Activated CD4-positive, alpha-beta T cell treated with anti-CD3 and anti-CD28 coated beads for 36 hours (primary cell): ENCODE measurements at regions not wholly inside any gene's neighbourhood (a gene's known extent, or its start where the extent isn't known, plus 50 kb on each side); places are given as distances from the start of the nearest gene placed in this dataset.

Experiments used
- ATAC-seq: fragments of 200-7000 bp; cut with Tn5 transposase; one replicate; pipeline ENCODE4 v1.10.0; 2021; ENCODE audit warnings: mild to moderate bottlenecking, moderate library complexity
- CTCF ChIA-PET: fragments of 350-600 bp; sonication (Branson Sonifier 250); formaldehyde crosslinking; loops from one replicate; lab custom pipeline; 2021; ENCODE audit warnings: antibody characterized with exemption; lab: Charles Lee
- POLR2A ChIA-PET: fragments of 350-600 bp; sonication (Branson Sonifier 250); formaldehyde crosslinking; loops from one replicate; lab custom pipeline; 2021; ENCODE audit warnings: antibody characterized with exemption, inconsistent platforms; lab: Charles Lee
- DNase-seq: peaks from one replicate; pipeline ENCODE4 v3.0.0-alpha.2; 2020
- H3K27ac Mint-ChIP-seq: one replicate; pipeline ENCODE4 v1.8.0; 2021; ENCODE audit warnings: mixed read lengths
- H3K27me3 Mint-ChIP-seq: one replicate; pipeline ENCODE4 v1.8.0; 2021; ENCODE audit warnings: mixed read lengths
- H3K36me3 Mint-ChIP-seq: one replicate; pipeline ENCODE4 v1.8.0; 2021; ENCODE audit warnings: low read depth, mixed read lengths
- H3K4me1 Mint-ChIP-seq: one replicate; pipeline ENCODE4 v1.8.0; 2021; ENCODE audit warnings: mixed read lengths
- H3K4me3 Mint-ChIP-seq: one replicate; pipeline ENCODE4 v1.8.0; 2021; ENCODE audit warnings: mild to moderate bottlenecking, moderate library complexity, mixed read lengths
- H3K9me3 Mint-ChIP-seq: one replicate; pipeline ENCODE4 v1.8.0; 2021; ENCODE audit warnings: low read depth, mixed read lengths
- intact Hi-C, 2 experiments: fragments of 100-400 bp; cut with DNase I in 1 of 2; cut with micrococcal nuclease in 1 of 2; formaldehyde crosslinking; loops; one replicate each; pipeline versions ENCODE4 v1.14.2 to v1.15.1; 2022 to 2024; cut with DNase I, micrococcal nuclease

GRCh38 chr20:40607927-40608326 lies 81.1 kb downstream of the MAFB start:
- POLR2A ChIA-PET, result no interaction called here
- intact Hi-C loops, result no loop called here
- ATAC-seq, result no peak
- Mint-ChIP-seq H3K4me1 (no peaks in the 10 kb centered on the region), H3K27me3 (peaks cover 11% of the 10 kb centered on the region), H3K9me3 (no peaks in the 10 kb centered on the region), H3K36me3 (no peaks in the 10 kb centered on the region), H3K27ac (no peak overlapping the region), H3K4me3 (no peak overlapping the region)
- CTCF ChIA-PET, result no interaction called here
- DNase-seq, result no peak

GRCh38 chr20:40606660-40607059 lies 82.4 kb downstream of the MAFB start:
- CTCF ChIA-PET, result interaction anchor here (0.6 kb wide), 1 partner anchor 84 kb away, joined by 3 read pairs; no protein-coding TSS in a partner anchor
- Mint-ChIP-seq H3K36me3 (no peaks in the 10 kb centered on the region), H3K27me3 (peaks cover 13% of the 10 kb centered on the region), H3K9me3 (no peaks in the 10 kb centered on the region), H3K27ac (no peak overlapping the region), H3K4me1 (no peaks in the 10 kb centered on the region), H3K4me3 (no peak overlapping the region)
- POLR2A ChIA-PET, result no interaction called here
- DNase-seq, result no peak
- intact Hi-C loops, result no loop called here
- no peak for ATAC-seq

- POLR2A ChIA-PET, result no interaction called here
- CTCF ChIA-PET, result no interaction called here
- ATAC-seq (no peak), DNase-seq (no peak)
- H3K4me3 Mint-ChIP-seq, result no peak overlapping the region
- H3K36me3 Mint-ChIP-seq, result no peaks in the 10 kb centered on the region
- peaks cover 13% of the 10 kb centered on the region for H3K27me3 Mint-ChIP-seq
- intact Hi-C loops, result no loop called here
- H3K27ac Mint-ChIP-seq, result no peak overlapping the region
- no peaks in the 10 kb centered on the region for H3K4me1 Mint-ChIP-seq
- no peaks in the 10 kb centered on the region for H3K9me3 Mint-ChIP-seq
Measured at GRCh38 chr20:40606237-40606636, 82.8 kb downstream of the MAFB start.

- H3K4me3 Mint-ChIP-seq, result no peak overlapping the region
- ChIA-PET CTCF (no interaction called here), POLR2A (no interaction called here)
- DNase-seq (no peak), ATAC-seq (no peak)
- no peak overlapping the region for H3K27ac Mint-ChIP-seq
- no peaks in the 10 kb centered on the region for H3K36me3 Mint-ChIP-seq
- intact Hi-C loops, result no loop called here
- peaks cover 11% of the 10 kb centered on the region for H3K27me3 Mint-ChIP-seq
- no peaks in the 10 kb centered on the region for H3K9me3 Mint-ChIP-seq
- H3K4me1 Mint-ChIP-seq, result no peaks in the 10 kb centered on the region
Measured at GRCh38 chr20:40604416-40604815, 84.6 kb downstream of the MAFB start.

- Mint-ChIP-seq H3K4me3 (no peak overlapping the region), H3K27ac (no peak overlapping the region), H3K36me3 (no peaks in the 10 kb centered on the region), H3K27me3 (peaks cover 12% of the 10 kb centered on the region), H3K4me1 (no peaks in the 10 kb centered on the region), H3K9me3 (peaks cover 8% of the 10 kb centered on the region)
- POLR2A ChIA-PET, result no interaction called here
- intact Hi-C loops, result no loop called here
- DNase-seq, result no peak
- CTCF ChIA-PET, result no interaction called here
- no peak for ATAC-seq
Measured at GRCh38 chr20:40603057-40603651, 85.9 kb downstream of the MAFB start.

GRCh38 chr20:40602381-40602780 lies 86.7 kb downstream of the MAFB start:
- Mint-ChIP-seq H3K27ac (no peak overlapping the region), H3K9me3 (peaks cover 8% of the 10 kb centered on the region), H3K36me3 (no peaks in the 10 kb centered on the region), H3K4me3 (no peak overlapping the region), H3K4me1 (no peaks in the 10 kb centered on the region), H3K27me3 (peaks cover 9% of the 10 kb centered on the region)
- ChIA-PET CTCF (no interaction called here), POLR2A (no interaction called here)
- intact Hi-C loops, result no loop called here
- no peak for DNase-seq
- no peak for ATAC-seq

- CTCF ChIA-PET, result no interaction called here
Measured at GRCh38 chr20:40600441-40601219, 88.4 kb downstream of the MAFB start.

GRCh38 chr20:40599987-40600386 lies 89.0 kb downstream of the MAFB start:
- Mint-ChIP-seq H3K4me1 (no peaks in the 10 kb centered on the region), H3K9me3 (peaks cover 8% of the 10 kb centered on the region), H3K36me3 (no peaks in the 10 kb centered on the region), H3K27ac (no peak overlapping the region), H3K4me3 (no peak overlapping the region), H3K27me3 (peaks cover 12% of the 10 kb centered on the region)
- ChIA-PET CTCF (no interaction called here), POLR2A (no interaction called here)
- DNase-seq (no peak), ATAC-seq (no peak)
- intact Hi-C loops, result no loop called here

More at GRCh38 chr20:40600441-40601219, 88.4 kb downstream of the MAFB start:
- intact Hi-C loops, result no loop called here
- ATAC-seq (no peak), DNase-seq (no peak)
- Mint-ChIP-seq H3K27ac (no peak overlapping the region), H3K4me3 (no peak overlapping the region), H3K36me3 (no peaks in the 10 kb centered on the region), H3K4me1 (no peaks in the 10 kb centered on the region), H3K9me3 (peaks cover 8% of the 10 kb centered on the region), H3K27me3 (peaks cover 7% of the 10 kb centered on the region)
- POLR2A ChIA-PET, result no interaction called here

- intact Hi-C loops, result no loop called here
- no peak for ATAC-seq
- no peak overlapping the region for H3K4me3 Mint-ChIP-seq
- H3K9me3 Mint-ChIP-seq, result no peaks in the 10 kb centered on the region
- H3K4me1 Mint-ChIP-seq, result no peaks in the 10 kb centered on the region
- ChIA-PET CTCF (no interaction called here), POLR2A (no interaction called here)
- H3K27ac Mint-ChIP-seq, result no peak overlapping the region
- H3K27me3 Mint-ChIP-seq, result peaks cover 35% of the 10 kb centered on the region
- no peak for DNase-seq
- H3K36me3 Mint-ChIP-seq, result no peaks in the 10 kb centered on the region
Measured at GRCh38 chr20:40592941-40593340, 96.1 kb downstream of the MAFB start.

GRCh38 chr20:40591536-40591935 lies 97.5 kb downstream of the MAFB start:
- ATAC-seq (no peak), DNase-seq (no peak)
- H3K27ac Mint-ChIP-seq, result no peak overlapping the region
- H3K36me3 Mint-ChIP-seq, result no peaks in the 10 kb centered on the region
- ChIA-PET CTCF (no interaction called here), POLR2A (no interaction called here)
- H3K27me3 Mint-ChIP-seq, result peaks cover 35% of the 10 kb centered on the region
- intact Hi-C loops, result no loop called here
- H3K9me3 Mint-ChIP-seq, result no peaks in the 10 kb centered on the region
- no peak overlapping the region for H3K4me3 Mint-ChIP-seq
- no peaks in the 10 kb centered on the region for H3K4me1 Mint-ChIP-seq

GRCh38 chr20:40591119-40591518 lies 97.9 kb downstream of the MAFB start:
- CTCF ChIA-PET, result interaction anchor here (0.7 kb wide), 1 partner anchor 925 kb away, joined by 3 read pairs; no protein-coding TSS in a partner anchor
- Mint-ChIP-seq H3K27ac (no peak overlapping the region), H3K9me3 (no peaks in the 10 kb centered on the region), H3K4me3 (no peak overlapping the region), H3K27me3 (peaks cover 35% of the 10 kb centered on the region), H3K36me3 (no peaks in the 10 kb centered on the region), H3K4me1 (no peaks in the 10 kb centered on the region)
- POLR2A ChIA-PET, result no interaction called here
- ATAC-seq (no peak), DNase-seq (no peak)
- intact Hi-C loops, result no loop called here

- CTCF ChIA-PET, result no interaction called here
- intact Hi-C loops, result no loop called here
- POLR2A ChIA-PET, result no interaction called here
Measured at GRCh38 chr20:40589581-40589980, 99.5 kb downstream of the MAFB start.

More at GRCh38 chr20:40589581-40589980, 99.5 kb downstream of the MAFB start:
- Mint-ChIP-seq H3K27ac (no peak overlapping the region), H3K36me3 (no peaks in the 10 kb centered on the region), H3K27me3 (peaks cover 27% of the 10 kb centered on the region), H3K4me1 (no peaks in the 10 kb centered on the region), H3K9me3 (no peaks in the 10 kb centered on the region), H3K4me3 (no peak overlapping the region)
- DNase-seq, result no peak
- no peak for ATAC-seq
